PC-3 (cell line): ENCODE measurements at regions not wholly inside any gene's neighbourhood (a gene's known extent, or its start where the extent isn't known, plus 50 kb on each side); places are given as distances from the start of the nearest gene placed in this dataset.
"Not testable (repeated sequence)": the region's sequence is repeated elsewhere in the genome, so short reads cannot be mapped to it uniquely, and the experiment has no call there.

Experiments
- CTCF ChIP-seq: fragments of 300-600 bp; sonication (generic); conservative IDR thresholded peaks from 2 replicates; pipeline ENCODE4 v1.5.1; 2017; ENCODE audit warnings: antibody characterized with exemption, low read depth, mild to moderate bottlenecking, low read length
- EZH2phosphoT487 ChIP-seq: fragments of 300-600 bp; sonication (generic); IDR thresholded peaks from 2 replicates; pipeline ENCODE4 v1.6.1; 2018; ENCODE audit warnings: mild to moderate bottlenecking, antibody characterized with exemption, low read length, borderline replicate concordance

DNA sequence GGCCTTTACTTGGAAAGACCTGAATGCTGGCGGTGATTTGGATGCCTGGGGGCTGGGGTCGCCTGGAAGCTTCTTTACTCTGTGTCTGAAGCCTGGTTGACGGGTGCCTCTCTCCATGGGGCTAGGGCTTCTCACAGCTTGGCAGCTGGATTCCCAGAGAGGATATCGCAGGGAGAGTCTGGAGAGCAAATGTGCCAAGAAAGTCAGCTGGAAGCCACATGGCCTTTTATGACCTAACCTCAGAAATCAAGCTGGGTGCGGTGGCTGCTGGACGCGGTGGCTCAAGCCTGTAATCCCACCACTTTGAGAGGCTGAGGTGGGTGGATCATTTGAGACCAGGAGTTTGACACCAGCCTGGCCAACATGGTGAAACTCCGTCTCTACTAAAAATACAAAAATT is 147.2 kb upstream of the TRIM73 start:
- not testable (repeated sequence) for TF ChIP-seq CTCF, EZH2phosphoT487
